ENCODE measurements at regions not wholly inside any gene's neighbourhood (a gene's known extent, or its start where the extent isn't known, plus 50 kb on each side); places are given as distances from the start of the nearest gene placed in this dataset.
"Not testable (repeated sequence)": the region's sequence is repeated elsewhere in the genome, so short reads cannot be mapped to it uniquely, and the experiment has no call there.

- no peak for TF ChIP-seq CTCF (conservative IDR thresholded peaks at IDR 0.05)
- H3K27ac ChIP-seq: no peak overlapping the region
Observed at GRCh38 chr3:95826419-95826818, 988.0 kb upstream of the EPHA6 start.

- no peak for TF ChIP-seq CTCF (conservative IDR thresholded peaks at IDR 0.05)
- H3K27ac ChIP-seq: no peak overlapping the region
Observed at GRCh38 chr3:95832146-95832545, 982.2 kb upstream of the EPHA6 start.

GRCh38 chr3:95860628-95861027 is 953.8 kb upstream of the EPHA6 start:
- not testable (repeated sequence) for H3K27ac ChIP-seq

GRCh38 chr3:95883801-95884200 is 930.6 kb upstream of the EPHA6 start:
- no peak for TF ChIP-seq CTCF (conservative IDR thresholded peaks at IDR 0.05)
- H3K27ac ChIP-seq: no peak overlapping the region

GRCh38 chr3:95886616-95887015 is 927.8 kb upstream of the EPHA6 start:
- TF ChIP-seq CTCF (conservative IDR thresholded peaks at IDR 0.05): no peak
- H3K27ac ChIP-seq: no peak overlapping the region

GRCh38 chr3:95887114-95887513 is 927.3 kb upstream of the EPHA6 start:
- no peak overlapping the region for H3K27ac ChIP-seq
- no peak for TF ChIP-seq CTCF (conservative IDR thresholded peaks at IDR 0.05)

- no peak overlapping the region for H3K27ac ChIP-seq
- TF ChIP-seq CTCF (conservative IDR thresholded peaks at IDR 0.05): no peak
Observed at GRCh38 chr3:95894820-95895219, 919.6 kb upstream of the EPHA6 start.

- no peak for TF ChIP-seq CTCF (conservative IDR thresholded peaks at IDR 0.05)
Observed at GRCh38 chr3:95899494-95899893, 914.9 kb upstream of the EPHA6 start.

More at GRCh38 chr3:95899494-95899893, 914.9 kb upstream of the EPHA6 start:
- no peak overlapping the region for H3K27ac ChIP-seq
